Cardiac fibroblast (primary cell): ENCODE measurements at regions not wholly inside any gene's neighbourhood (a gene's known extent, or its start where the extent isn't known, plus 50 kb on each side); places are given as distances from the start of the nearest gene placed in this dataset.
"Not testable (repeated sequence)": the region's sequence is repeated elsewhere in the genome, so short reads cannot be mapped to it uniquely, and the experiment has no call there.

ENCODE experiments used
- DNase-seq, 2 donors: peaks; one replicate each; pipeline versions ENCODE4 v3.0.0 to v3.0.0-alpha.2; 2010; ENCODE audit warnings: low read depth in 2 of 2
- H3K4me3 ChIP-seq, 2 donors: replicated peaks in 1 of 2; 1 replicate in 1 of 2; 2 replicates in 1 of 2; pipeline ENCODE4 v1.5.1; 2011; ENCODE audit warnings: low read depth in 2 of 2, low read length in 2 of 2, mild to moderate bottlenecking in 2 of 2, moderate library complexity in 1 of 2
- CTCF ChIP-seq: IDR thresholded peaks from one replicate; pipeline ENCODE4 v1.5.1; 2011; ENCODE audit warnings: low read depth, mild to moderate bottlenecking, low read length, inconsistent platforms

- no peak for DNase-seq
- no peak overlapping the region for H3K4me3 ChIP-seq
- no peak for TF ChIP-seq CTCF
Measured at GRCh38 chr18:72999971-73000607, 132.3 kb upstream of the NETO1 start.

- H3K4me3 ChIP-seq: no peak overlapping the region
- DNase-seq: no peak
- TF ChIP-seq CTCF: no peak
Measured at GRCh38 chr18:72995558-72995957, 127.8 kb upstream of the NETO1 start.

GRCh38 chr18:72993250-72993649, 125.5 kb upstream of the NETO1 start:
- no peak overlapping the region for H3K4me3 ChIP-seq
- DNase-seq: no peak
- no peak for TF ChIP-seq CTCF

GRCh38 chr18:72991379-72991778, 123.6 kb upstream of the NETO1 start:
- H3K4me3 ChIP-seq: no peak overlapping the region
- DNase-seq: no peak
- no peak for TF ChIP-seq CTCF

- H3K4me3 ChIP-seq, DNase-seq: not testable (repeated sequence)
Measured at GRCh38 chr18:72987570-72987969, 119.8 kb upstream of the NETO1 start.

- peak in 1 of 2 donors; percentile 14 for DNase-seq
- H3K4me3 ChIP-seq: no peak overlapping the region
- no peak for TF ChIP-seq CTCF
Measured at GRCh38 chr18:72986103-72986502, 118.3 kb upstream of the NETO1 start.

GRCh38 chr18:72985686-72986085, 117.9 kb upstream of the NETO1 start:
- no peak overlapping the region for H3K4me3 ChIP-seq
- no peak for DNase-seq
- TF ChIP-seq CTCF: no peak
